OCI-LY7 (cell line): ENCODE measurements at regions not wholly inside any gene's neighbourhood (a gene's known extent, or its start where the extent isn't known, plus 50 kb on each side); places are given as distances from the start of the nearest gene placed in this dataset.
A peak's percentile ranks its signal among the peaks of the same experiment; 100 is the strongest.

Source experiments
- BruUV-seq: library from RNA; stranded (reverse); fragments of 400-500 nt; replicated peaks from 2 replicates; lab custom pipeline; 2021; lab: Mats Ljungman, UMichigan
- CTCF ChIA-PET: fragments of 300-600 bp; sonication (Branson Sonifier 250); formaldehyde crosslinking; loops from one replicate; lab custom pipeline; 2022; ENCODE audit warnings: antibody characterized with exemption; ENCODE audit not compliant: unreplicated experiment; lab: Charles Lee
- POLR2A ChIA-PET: fragments of 300-600 bp; sonication (Branson Sonifier 250); formaldehyde crosslinking; loops from one replicate; lab custom pipeline; 2022; ENCODE audit warnings: antibody characterized with exemption; lab: Charles Lee
- DNase-seq: peaks from one replicate; pipeline ENCODE4 v3.0.0-alpha.2; 2015; ENCODE audit warnings: low spot score
- H2AFZ ChIP-seq: fragments of 200-600 bp; sonication (generic), shearing (Covaris generic); 2 replicates; pipeline ENCODE4 v1.6.1; 2014; ENCODE audit warnings: mild to moderate bottlenecking, antibody characterized with exemption, low read length, moderate library complexity
- H3K27ac ChIP-seq: fragments of 200-600 bp; sonication (generic); 2 replicates; pipeline ENCODE4 v1.5.1; 2014; ENCODE audit warnings: mixed run types, low read depth, mild to moderate bottlenecking, moderate library complexity, low read length, inconsistent platforms; ENCODE audit not compliant: poor library complexity, severe bottlenecking
- H3K36me3 ChIP-seq: fragments of 200-600 bp; sonication (generic); 2 replicates; pipeline ENCODE4 v1.6.1; 2014; ENCODE audit warnings: mild to moderate bottlenecking, antibody characterized with exemption, low read length, moderate library complexity, mixed read lengths; ENCODE audit not compliant: insufficient read depth
- H3K4me1 ChIP-seq: fragments of 200-600 bp; sonication (generic); 2 replicates; pipeline ENCODE4 v1.5.1; 2014; ENCODE audit warnings: mild to moderate bottlenecking, low read length; ENCODE audit not compliant: insufficient read depth, poor library complexity, severe bottlenecking
- H3K4me2 ChIP-seq: fragments of 200-600 bp; sonication (generic); 2 replicates; pipeline ENCODE4 v1.6.1; 2014; ENCODE audit warnings: mild to moderate bottlenecking, low read length
- H3K4me3 ChIP-seq: fragments of 200-600 bp; sonication (generic); 2 replicates; pipeline ENCODE4 v1.5.1; 2014; ENCODE audit warnings: mild to moderate bottlenecking, low read depth, low read length; ENCODE audit not compliant: poor library complexity, severe bottlenecking
- H3K79me2 ChIP-seq: fragments of 200-600 bp; sonication (generic); 2 replicates; pipeline ENCODE4 v1.6.1; 2016; ENCODE audit warnings: low read depth, mild to moderate bottlenecking, low read length, moderate library complexity, mixed read lengths; ENCODE audit not compliant: insufficient read depth
- H3K9me2 ChIP-seq: fragments of 200-600 bp; sonication (generic); 2 replicates; pipeline ENCODE4 v1.6.1; 2016; ENCODE audit warnings: mild to moderate bottlenecking, low read length, mixed read lengths; ENCODE audit not compliant: insufficient read depth
- H3K9me3 ChIP-seq: fragments of 200-600 bp; sonication (generic); 2 replicates; pipeline ENCODE4 v1.6.1; 2014; ENCODE audit warnings: mild to moderate bottlenecking, mixed run types, low read length, mixed read lengths
- H4K20me1 ChIP-seq: fragments of 200-600 bp; sonication (generic); 2 replicates; pipeline ENCODE4 v1.6.1; 2014; ENCODE audit warnings: mild to moderate bottlenecking, antibody characterized with exemption, low read length, moderate library complexity, mixed read lengths; ENCODE audit not compliant: insufficient read depth
- CTCF ChIP-seq: fragments of 200-600 bp; sonication (generic); conservative IDR thresholded peaks from 2 replicates; pipeline ENCODE4 v1.5.1; 2014; ENCODE audit warnings: mild to moderate bottlenecking, antibody characterized with exemption, low read length, moderate library complexity, mixed read lengths
- EZH2phosphoT487 ChIP-seq: fragments of 200-600 bp; sonication (generic); IDR thresholded peaks from 2 replicates; pipeline ENCODE4 v1.6.1; 2018; ENCODE audit warnings: low read depth, borderline replicate concordance, mild to moderate bottlenecking, mixed run types, antibody characterized with exemption, low read length, moderate library complexity, mixed read lengths
- intact Hi-C: fragments of 100-400 bp; cut with micrococcal nuclease; formaldehyde crosslinking; loops from one replicate; pipeline ENCODE4 v1.10.0; 2022; ENCODE audit not compliant: unreplicated experiment

GRCh38 chr1:229203030-229203751 is 67.7 kb upstream of the RAB4A start:
- Histone ChIP-seq H3K79me2 (no peaks in the 10 kb centered on the region), H4K20me1 (no peaks in the 10 kb centered on the region), H3K4me1 (no peaks in the 10 kb centered on the region), H3K9me3 (no peaks in the 10 kb centered on the region), H3K36me3 (no peaks in the 10 kb centered on the region), H3K9me2 (no peaks in the 10 kb centered on the region), H3K4me2 (no peak overlapping the region), H3K4me3 (no peak overlapping the region), H3K27ac (no peak overlapping the region), H2AFZ (no peak overlapping the region)
- intact Hi-C loops = no loop called here
- TF ChIP-seq EZH2phosphoT487 = no peak
- no peak for TF ChIP-seq CTCF
- POLR2A ChIA-PET = interaction anchor here (0.6 kb wide), 1 partner anchor 532 kb away, joined by 4 read pairs; no protein-coding TSS in a partner anchor
- CTCF ChIA-PET = no interaction called here
- no TSS peak for BruUV-seq
- DNase-seq = peak; percentile 31

DNA sequence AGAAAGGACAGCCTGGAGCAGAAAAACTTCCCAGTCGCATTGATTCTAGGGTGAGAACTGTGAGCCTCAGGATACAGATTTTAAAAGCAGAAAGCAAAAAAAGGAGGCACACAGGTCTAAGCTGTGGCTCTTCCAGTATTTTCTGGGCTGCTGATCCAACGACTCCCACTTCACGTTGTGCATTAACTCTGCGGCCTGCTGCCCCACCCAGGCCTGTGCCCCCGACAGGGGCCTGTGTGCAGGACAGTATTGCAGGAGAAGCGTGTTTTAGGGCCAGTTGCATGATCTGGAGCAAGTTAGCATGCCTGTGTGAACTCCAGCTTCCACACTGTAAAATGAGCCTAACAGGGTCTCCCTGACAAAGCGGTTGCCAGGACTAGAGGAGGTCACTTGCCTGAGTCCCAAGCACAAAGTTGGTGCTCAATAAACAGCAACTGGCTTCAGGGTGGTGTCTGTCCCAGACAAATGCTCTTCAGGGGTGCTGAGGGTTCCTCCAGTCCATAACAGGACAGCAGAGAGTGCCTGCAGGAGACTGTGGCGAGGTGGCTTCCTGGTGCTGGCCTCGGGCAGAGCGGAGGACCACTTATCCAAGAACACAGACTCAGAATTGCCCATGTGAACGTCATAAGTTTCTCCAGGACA is 66.8 kb upstream of the RAB4A start:
- ChIA-PET CTCF (no interaction called here), POLR2A (no interaction called here)
- intact Hi-C loops = no loop called here
- no peak overlapping the region for H3K27ac ChIP-seq
- no peaks in the 10 kb centered on the region for H3K4me1 ChIP-seq
- H3K9me2 ChIP-seq = no peaks in the 10 kb centered on the region
- H3K36me3 ChIP-seq = no peaks in the 10 kb centered on the region
- no TSS peak for BruUV-seq
- H3K4me2 ChIP-seq = no peak overlapping the region
- no peaks in the 10 kb centered on the region for H3K9me3 ChIP-seq
- TF ChIP-seq EZH2phosphoT487 (no peak), CTCF (no peak)
- DNase-seq = no peak
- no peak overlapping the region for H2AFZ ChIP-seq
- H3K4me3 ChIP-seq = no peak overlapping the region
- no peaks in the 10 kb centered on the region for H4K20me1 ChIP-seq
- no peaks in the 10 kb centered on the region for H3K79me2 ChIP-seq
